ENCODE measurements at regions not wholly inside any gene's neighbourhood (a gene's known extent, or its start where the extent isn't known, plus 50 kb on each side); places are given as distances from the start of the nearest gene placed in this dataset.
A peak's percentile ranks its signal among the peaks of the same experiment; 100 is the strongest.

- no peaks in the 10 kb centered on the region for H3K79me2 ChIP-seq (ENCODE audit: control insufficient read depth, insufficient read depth, low read length)
- no peak overlapping the region for H3K4me2 ChIP-seq (ENCODE audit: extremely low read depth, insufficient read depth, low read length)
- H2AFZ ChIP-seq (ENCODE audit: low read length), result no peak overlapping the region
- H3K27ac ChIP-seq (ENCODE audit: insufficient read depth, low read length), result no peak overlapping the region
- H3K4me3 ChIP-seq (replicated peaks in 1 of 4; ENCODE audit: control extremely low read depth in 1 of 4, insufficient read depth in 1 of 4, low read depth in 3 of 4, low read length in 4 of 4), result no peak overlapping the region
- no peak overlapping the region for H3K9ac ChIP-seq (ENCODE audit: insufficient read depth, low read length)
- no peaks in the 10 kb centered on the region for H3K4me1 ChIP-seq (ENCODE audit: control insufficient read depth, extremely low read depth, insufficient read depth, low read length)
- H3K36me3 ChIP-seq (ENCODE audit: control insufficient read depth, insufficient read depth, low read length), result no peaks in the 10 kb centered on the region
- H4K20me1 ChIP-seq (ENCODE audit: control insufficient read depth, extremely low read depth, insufficient read depth, low read length), result no peaks in the 10 kb centered on the region
- no peaks in the 10 kb centered on the region for H3K9me3 ChIP-seq (ENCODE audit: control insufficient read depth, insufficient read depth, low read depth, low read length)
- TF ChIP-seq EZH2 (IDR thresholded peaks at IDR 0.05; ENCODE audit: low read length, missing control alignments) (no peak), CTCF (conservative IDR thresholded peaks at IDR 0.05 in 1 of 2, IDR thresholded peaks at IDR 0.05 in 1 of 2; ENCODE audit: low read depth in 1 of 2, low read length in 2 of 2) (no peak)
- H3K27me3 ChIP-seq (ENCODE audit: control insufficient read depth, insufficient read depth, low read length), result no peaks in the 10 kb centered on the region
- peak in 1 of 2 donors; percentile 52 for DNase-seq (ENCODE audit: low read depth in 2 of 2)
These were observed 65.7 kb upstream of the ANKH start for GRCh38 chr5:14937254-14937653.

- Histone ChIP-seq H3K27ac (ENCODE audit: insufficient read depth, low read length) (no peak overlapping the region), H3K4me3 (replicated peaks in 1 of 4; ENCODE audit: control extremely low read depth in 1 of 4, insufficient read depth in 1 of 4, low read depth in 3 of 4, low read length in 4 of 4) (no peak overlapping the region), H3K27me3 (ENCODE audit: control insufficient read depth, insufficient read depth, low read length) (no peaks in the 10 kb centered on the region), H2AFZ (ENCODE audit: low read length) (no peak overlapping the region), H3K79me2 (ENCODE audit: control insufficient read depth, insufficient read depth, low read length) (no peaks in the 10 kb centered on the region), H3K9ac (ENCODE audit: insufficient read depth, low read length) (no peak overlapping the region), H3K4me1 (ENCODE audit: control insufficient read depth, extremely low read depth, insufficient read depth, low read length) (no peaks in the 10 kb centered on the region), H3K9me3 (ENCODE audit: control insufficient read depth, insufficient read depth, low read depth, low read length) (no peaks in the 10 kb centered on the region), H3K36me3 (ENCODE audit: control insufficient read depth, insufficient read depth, low read length) (no peaks in the 10 kb centered on the region), H4K20me1 (ENCODE audit: control insufficient read depth, extremely low read depth, insufficient read depth, low read length) (no peaks in the 10 kb centered on the region), H3K4me2 (ENCODE audit: extremely low read depth, insufficient read depth, low read length) (no peak overlapping the region)
- DNase-seq (ENCODE audit: low read depth in 2 of 2), result no peak
- TF ChIP-seq EZH2 (IDR thresholded peaks at IDR 0.05; ENCODE audit: low read length, missing control alignments) (no peak), CTCF (conservative IDR thresholded peaks at IDR 0.05 in 1 of 2, IDR thresholded peaks at IDR 0.05 in 1 of 2; ENCODE audit: low read depth in 1 of 2, low read length in 2 of 2) (no peak)
These were observed 65.0 kb upstream of the ANKH start for GRCh38 chr5:14936588-14936987.

DNA sequence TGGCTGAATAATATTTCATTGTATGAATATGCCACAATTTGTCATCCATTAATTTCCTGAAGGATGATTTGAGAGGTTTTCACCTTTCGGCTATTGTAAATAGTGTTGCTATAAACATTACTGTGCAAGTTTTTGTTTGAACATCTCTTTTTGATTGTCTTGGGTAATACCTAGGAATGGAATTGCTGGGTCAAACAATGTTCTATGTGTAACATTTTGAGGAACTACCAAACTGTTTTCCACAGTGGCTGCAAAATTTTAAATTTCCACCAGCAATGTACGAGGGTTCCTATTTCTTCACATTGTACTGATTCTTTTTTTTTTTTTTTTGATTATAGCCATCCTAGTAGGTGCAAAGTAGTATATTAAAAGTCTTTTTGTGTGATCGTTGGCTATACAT is 63.8 kb upstream of the ANKH start:
- Histone ChIP-seq H3K9ac (ENCODE audit: insufficient read depth, low read length) (no peak overlapping the region), H3K9me3 (ENCODE audit: control insufficient read depth, insufficient read depth, low read depth, low read length) (no peaks in the 10 kb centered on the region), H3K27ac (ENCODE audit: insufficient read depth, low read length) (no peak overlapping the region), H3K36me3 (ENCODE audit: control insufficient read depth, insufficient read depth, low read length) (no peaks in the 10 kb centered on the region), H3K4me1 (ENCODE audit: control insufficient read depth, extremely low read depth, insufficient read depth, low read length) (no peaks in the 10 kb centered on the region), H4K20me1 (ENCODE audit: control insufficient read depth, extremely low read depth, insufficient read depth, low read length) (no peaks in the 10 kb centered on the region), H3K4me2 (ENCODE audit: extremely low read depth, insufficient read depth, low read length) (no peak overlapping the region), H2AFZ (ENCODE audit: low read length) (no peak overlapping the region), H3K27me3 (ENCODE audit: control insufficient read depth, insufficient read depth, low read length) (no peaks in the 10 kb centered on the region), H3K4me3 (replicated peaks in 1 of 4; ENCODE audit: control extremely low read depth in 1 of 4, insufficient read depth in 1 of 4, low read depth in 3 of 4, low read length in 4 of 4) (no peak overlapping the region), H3K79me2 (ENCODE audit: control insufficient read depth, insufficient read depth, low read length) (no peaks in the 10 kb centered on the region)
- DNase-seq (ENCODE audit: low read depth in 2 of 2), result no peak
- TF ChIP-seq CTCF (conservative IDR thresholded peaks at IDR 0.05 in 1 of 2, IDR thresholded peaks at IDR 0.05 in 1 of 2; ENCODE audit: low read depth in 1 of 2, low read length in 2 of 2) (no peak), EZH2 (IDR thresholded peaks at IDR 0.05; ENCODE audit: low read length, missing control alignments) (no peak)
